Dendritic cell treated with granulocyte-macrophage colony-stimulating factor and Interleukin-4, amounts not matched to agents 40 ng/mL and 50 ng/mL, for 4 days (primary cell): ENCODE measurements at regions not wholly inside any gene's neighbourhood (a gene's known extent, or its start where the extent isn't known, plus 50 kb on each side); places are given as distances from the start of the nearest gene placed in this dataset.

ENCODE experiments used
- H3K27ac Mint-ChIP-seq: one replicate; pipeline ENCODE4 v1.8.0; 2022; ENCODE audit warnings: mild to moderate bottlenecking, mixed read lengths
- H3K27me3 Mint-ChIP-seq: one replicate; pipeline ENCODE4 v1.8.0; 2022; ENCODE audit warnings: mild to moderate bottlenecking, mixed read lengths
- H3K36me3 Mint-ChIP-seq: one replicate; pipeline ENCODE4 v1.8.0; 2022; ENCODE audit warnings: low read depth, mixed read lengths
- H3K4me1 Mint-ChIP-seq: one replicate; pipeline ENCODE4 v1.8.0; 2022; ENCODE audit warnings: low read depth, mixed read lengths
- H3K4me3 Mint-ChIP-seq: one replicate; pipeline ENCODE4 v1.8.0; 2022; ENCODE audit warnings: mild to moderate bottlenecking, moderate library complexity, mixed read lengths
- H3K9me3 Mint-ChIP-seq: one replicate; pipeline ENCODE4 v1.8.0; 2022; ENCODE audit warnings: mixed read lengths
- intact Hi-C: fragments of 100-400 bp; cut with micrococcal nuclease; formaldehyde crosslinking; loops from one replicate; pipeline ENCODE4 v1.15.0; 2022

- no peak overlapping the region for H3K27ac Mint-ChIP-seq
- intact Hi-C loops, result no loop called here
- H3K4me1 Mint-ChIP-seq, result no peaks in the 10 kb centered on the region
- no peak overlapping the region for H3K4me3 Mint-ChIP-seq
- peaks cover 6% of the 10 kb centered on the region for H3K9me3 Mint-ChIP-seq
- H3K27me3 Mint-ChIP-seq, result no peaks in the 10 kb centered on the region
- no peaks in the 10 kb centered on the region for H3K36me3 Mint-ChIP-seq
Measured at GRCh38 chr13:62092536-62092935, 676.9 kb upstream of the PCDH20 start.

DNA sequence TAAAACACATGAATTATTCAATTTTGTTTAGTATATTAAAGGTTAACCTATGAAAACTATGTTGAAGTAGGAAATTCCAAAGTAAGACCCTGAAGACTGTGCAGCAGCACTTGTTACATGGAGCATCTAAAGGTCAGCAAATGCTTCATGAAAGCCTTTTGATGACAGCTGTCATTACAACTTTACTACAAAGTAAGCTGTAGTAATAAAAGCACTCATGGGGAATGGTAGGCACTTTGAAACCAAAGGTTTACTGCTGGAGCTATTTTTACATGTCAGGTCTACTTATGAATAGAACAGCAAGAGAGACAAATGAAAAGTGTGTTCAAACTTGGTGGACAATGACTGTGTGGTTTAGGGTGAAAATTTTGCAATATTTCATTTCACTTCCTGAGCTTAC lies 672.5 kb upstream of the PCDH20 start:
- no peaks in the 10 kb centered on the region for H3K4me1 Mint-ChIP-seq
- intact Hi-C loops, result no loop called here
- H3K27ac Mint-ChIP-seq, result no peak overlapping the region
- no peak overlapping the region for H3K4me3 Mint-ChIP-seq
- no peaks in the 10 kb centered on the region for H3K9me3 Mint-ChIP-seq
- no peaks in the 10 kb centered on the region for H3K36me3 Mint-ChIP-seq
- no peaks in the 10 kb centered on the region for H3K27me3 Mint-ChIP-seq

GRCh38 chr13:62087124-62087523 lies 671.5 kb upstream of the PCDH20 start:
- Mint-ChIP-seq H3K9me3 (no peaks in the 10 kb centered on the region), H3K27ac (no peak overlapping the region), H3K36me3 (no peaks in the 10 kb centered on the region), H3K4me3 (no peak overlapping the region), H3K4me1 (no peaks in the 10 kb centered on the region), H3K27me3 (no peaks in the 10 kb centered on the region)
- intact Hi-C loops, result no loop called here

GRCh38 chr13:62085337-62086229 lies 669.9 kb upstream of the PCDH20 start:
- Mint-ChIP-seq H3K4me1 (no peaks in the 10 kb centered on the region), H3K9me3 (no peaks in the 10 kb centered on the region), H3K27me3 (no peaks in the 10 kb centered on the region), H3K27ac (no peak overlapping the region), H3K4me3 (no peak overlapping the region), H3K36me3 (no peaks in the 10 kb centered on the region)
- intact Hi-C loops, result no loop called here

DNA sequence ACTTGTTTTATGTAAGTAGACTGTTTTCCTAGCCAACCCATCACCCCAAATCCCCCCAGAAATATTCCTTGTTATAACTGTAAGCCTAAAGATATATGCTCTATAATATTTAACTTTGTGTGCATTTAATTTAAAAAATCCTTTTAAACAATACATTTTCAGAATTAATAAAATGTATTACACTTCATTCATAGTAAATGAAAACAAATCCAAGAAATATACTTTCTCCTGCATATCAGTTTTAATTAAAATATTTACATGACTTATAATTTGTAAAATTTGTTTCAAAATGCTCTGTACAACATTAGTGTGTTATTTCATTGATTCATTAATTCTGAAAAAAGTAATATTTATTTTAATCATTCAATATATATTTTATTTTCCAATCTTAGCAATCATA lies 669.1 kb upstream of the PCDH20 start:
- H3K27ac Mint-ChIP-seq, result no peak overlapping the region
- no peaks in the 10 kb centered on the region for H3K4me1 Mint-ChIP-seq
- H3K4me3 Mint-ChIP-seq, result no peak overlapping the region
- H3K9me3 Mint-ChIP-seq, result no peaks in the 10 kb centered on the region
- intact Hi-C loops, result no loop called here
- H3K27me3 Mint-ChIP-seq, result no peaks in the 10 kb centered on the region
- no peaks in the 10 kb centered on the region for H3K36me3 Mint-ChIP-seq

DNA sequence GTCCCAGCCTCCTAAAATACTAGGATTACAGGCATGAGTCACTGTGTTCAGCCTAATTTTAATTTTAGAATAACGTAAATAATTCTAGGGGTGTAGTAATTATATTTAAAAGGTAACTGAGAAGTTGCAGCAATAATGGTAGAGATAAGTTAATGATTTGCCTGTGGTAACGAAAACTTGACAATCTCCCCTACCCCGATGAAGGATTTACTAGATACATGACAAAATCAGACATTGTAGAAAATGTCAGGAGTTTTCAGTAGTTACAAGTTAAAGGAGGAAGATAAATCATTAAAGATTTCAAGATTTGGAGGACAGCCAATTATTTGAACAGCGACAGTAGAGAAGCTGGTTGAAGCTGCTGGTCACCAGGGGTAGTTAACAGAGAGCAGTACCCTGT lies 652.2 kb upstream of the PCDH20 start:
- intact Hi-C loops, result no loop called here
- no peaks in the 10 kb centered on the region for H3K36me3 Mint-ChIP-seq
- H3K4me3 Mint-ChIP-seq, result no peak overlapping the region

GRCh38 chr13:62065016-62065415 lies 649.4 kb upstream of the PCDH20 start:
- H3K36me3 Mint-ChIP-seq, result no peaks in the 10 kb centered on the region
- peaks cover 20% of the 10 kb centered on the region for H3K9me3 Mint-ChIP-seq
- no peak overlapping the region for H3K27ac Mint-ChIP-seq
- H3K27me3 Mint-ChIP-seq, result no peaks in the 10 kb centered on the region
- no peaks in the 10 kb centered on the region for H3K4me1 Mint-ChIP-seq
- intact Hi-C loops, result no loop called here
- no peak overlapping the region for H3K4me3 Mint-ChIP-seq

More for the DNA sequence above, 652.2 kb upstream of the PCDH20 start:
- H3K9me3 Mint-ChIP-seq, result peaks cover 20% of the 10 kb centered on the region
- H3K4me1 Mint-ChIP-seq, result no peaks in the 10 kb centered on the region
- H3K27ac Mint-ChIP-seq, result no peak overlapping the region
- H3K27me3 Mint-ChIP-seq, result no peaks in the 10 kb centered on the region

- intact Hi-C loops, result no loop called here
- H3K36me3 Mint-ChIP-seq, result no peaks in the 10 kb centered on the region
- H3K27ac Mint-ChIP-seq, result no peak overlapping the region
- no peaks in the 10 kb centered on the region for H3K27me3 Mint-ChIP-seq
- H3K4me3 Mint-ChIP-seq, result no peak overlapping the region
- no peaks in the 10 kb centered on the region for H3K4me1 Mint-ChIP-seq
- peaks cover 11% of the 10 kb centered on the region for H3K9me3 Mint-ChIP-seq
Measured at GRCh38 chr13:62061751-62062150, 646.1 kb upstream of the PCDH20 start.

DNA sequence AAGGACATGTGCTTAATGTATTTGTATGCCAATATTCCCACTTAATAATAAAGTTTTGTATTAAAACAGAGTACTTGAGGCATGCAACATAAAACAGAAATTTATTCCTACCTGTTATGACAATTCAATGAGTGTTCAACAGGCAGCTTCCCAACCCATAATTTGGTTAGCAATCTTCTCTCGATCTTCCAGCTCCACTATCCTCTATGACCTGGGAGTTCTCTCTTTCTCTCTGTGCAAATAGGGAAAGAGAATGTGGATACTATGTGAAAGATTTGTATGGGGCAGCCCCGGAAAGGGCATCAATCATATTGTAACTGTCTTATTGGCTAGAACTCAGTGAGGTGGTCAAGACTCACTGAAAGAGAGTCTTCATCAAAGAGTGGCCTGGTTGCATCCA lies 644.9 kb upstream of the PCDH20 start:
- no peaks in the 10 kb centered on the region for H3K27me3 Mint-ChIP-seq
- intact Hi-C loops, result no loop called here
- no peak overlapping the region for H3K27ac Mint-ChIP-seq
- H3K4me1 Mint-ChIP-seq, result no peaks in the 10 kb centered on the region
- H3K9me3 Mint-ChIP-seq, result peaks cover 11% of the 10 kb centered on the region
- no peaks in the 10 kb centered on the region for H3K36me3 Mint-ChIP-seq
- no peak overlapping the region for H3K4me3 Mint-ChIP-seq

GRCh38 chr13:62057286-62057685 lies 641.6 kb upstream of the PCDH20 start:
- Mint-ChIP-seq H3K4me1 (no peaks in the 10 kb centered on the region), H3K27me3 (no peaks in the 10 kb centered on the region), H3K36me3 (no peaks in the 10 kb centered on the region), H3K4me3 (no peak overlapping the region), H3K9me3 (peaks cover 6% of the 10 kb centered on the region), H3K27ac (no peak overlapping the region)
- intact Hi-C loops, result no loop called here

DNA sequence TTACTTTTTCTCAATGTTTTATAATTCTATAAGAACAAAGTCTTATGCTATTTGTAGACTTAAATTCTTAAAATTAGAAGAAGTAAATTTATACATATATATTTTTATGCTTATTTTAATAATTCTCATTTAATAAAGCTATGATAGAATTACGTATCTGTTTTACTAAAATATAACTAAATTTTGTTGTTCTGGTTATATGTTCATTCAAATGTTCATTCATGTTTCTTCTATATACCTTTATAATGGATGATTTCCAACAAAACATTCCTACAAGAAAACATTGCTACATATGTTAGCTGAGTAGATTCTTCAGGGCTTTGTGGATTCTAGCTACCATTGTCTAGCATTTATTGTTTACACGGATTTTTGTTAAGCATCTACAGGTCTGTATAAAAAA lies 634.3 kb upstream of the PCDH20 start:
- Mint-ChIP-seq H3K4me3 (no peak overlapping the region), H3K4me1 (no peaks in the 10 kb centered on the region), H3K27ac (no peak overlapping the region), H3K9me3 (peaks cover 47% of the 10 kb centered on the region), H3K27me3 (no peaks in the 10 kb centered on the region), H3K36me3 (no peaks in the 10 kb centered on the region)
- intact Hi-C loops, result no loop called here

DNA sequence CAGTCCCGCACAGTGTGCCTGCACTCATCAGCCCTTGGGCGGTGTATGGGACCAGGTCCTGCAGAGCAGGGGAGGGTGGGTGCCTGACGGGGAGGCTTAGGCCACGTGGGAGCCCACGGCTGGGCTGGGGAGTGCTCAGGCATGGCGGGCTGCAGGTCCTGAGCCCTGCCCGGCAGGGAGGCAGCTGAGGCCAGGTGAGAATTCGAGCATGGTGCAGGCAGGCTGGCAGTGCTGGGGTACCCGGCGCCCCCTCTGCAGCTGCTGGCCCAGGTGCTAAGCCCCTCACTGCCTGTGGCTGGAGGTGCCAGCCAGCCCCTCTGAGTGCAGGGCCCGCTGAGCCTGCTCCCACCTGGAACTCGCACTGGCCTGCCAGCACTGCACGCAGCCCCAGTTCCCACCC lies 630.9 kb upstream of the PCDH20 start:
- Mint-ChIP-seq H3K9me3 (peaks cover 44% of the 10 kb centered on the region), H3K4me1 (no peaks in the 10 kb centered on the region), H3K36me3 (no peaks in the 10 kb centered on the region), H3K27ac (no peak overlapping the region), H3K4me3 (no peak overlapping the region), H3K27me3 (no peaks in the 10 kb centered on the region)
- intact Hi-C loops, result no loop called here

DNA sequence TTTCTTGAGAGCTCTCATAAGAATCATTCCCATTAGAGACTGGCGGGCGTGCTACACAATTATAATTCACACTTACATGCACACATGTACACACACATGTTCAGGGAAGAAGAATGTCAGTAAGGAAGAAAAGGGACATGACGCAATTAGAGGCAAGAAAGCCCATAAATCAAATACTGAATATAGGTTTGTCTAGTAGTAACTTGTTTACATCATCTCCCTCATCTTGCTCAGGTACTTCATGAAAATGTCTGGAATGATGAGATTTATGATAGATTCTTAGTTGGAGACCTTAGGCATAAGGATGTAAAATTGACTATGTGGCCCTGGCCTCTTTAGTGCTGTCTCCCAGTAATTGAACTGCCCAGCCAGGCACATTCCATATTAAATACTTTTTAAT lies 628.0 kb upstream of the PCDH20 start:
- H3K27ac Mint-ChIP-seq, result no peak overlapping the region
- H3K4me3 Mint-ChIP-seq, result no peak overlapping the region
- H3K9me3 Mint-ChIP-seq, result peaks cover 39% of the 10 kb centered on the region
- H3K36me3 Mint-ChIP-seq, result no peaks in the 10 kb centered on the region
- H3K4me1 Mint-ChIP-seq, result no peaks in the 10 kb centered on the region
- H3K27me3 Mint-ChIP-seq, result no peaks in the 10 kb centered on the region
- intact Hi-C loops, result no loop called here

DNA sequence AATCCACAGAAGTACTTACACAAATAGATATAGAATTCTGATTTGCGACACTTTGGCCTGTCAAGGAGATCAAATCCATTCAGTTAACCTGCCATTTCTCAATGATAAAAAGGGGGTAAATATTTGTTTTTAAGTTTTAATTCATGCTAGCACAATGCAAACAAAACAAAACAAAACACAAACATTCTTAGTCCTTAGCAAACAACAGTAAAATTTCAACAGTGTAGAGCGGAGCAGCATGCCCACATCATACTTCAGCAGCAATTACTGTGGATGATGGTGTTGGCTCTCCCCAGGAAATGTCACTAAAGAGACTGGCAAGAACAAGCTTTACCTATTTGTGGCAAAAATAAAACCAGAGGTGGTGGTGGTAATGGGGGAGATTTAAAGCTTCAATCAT lies 625.2 kb upstream of the PCDH20 start:
- intact Hi-C loops, result no loop called here
- no peak overlapping the region for H3K27ac Mint-ChIP-seq
- no peak overlapping the region for H3K4me3 Mint-ChIP-seq
- peaks cover 28% of the 10 kb centered on the region for H3K9me3 Mint-ChIP-seq
- no peaks in the 10 kb centered on the region for H3K4me1 Mint-ChIP-seq
- no peaks in the 10 kb centered on the region for H3K27me3 Mint-ChIP-seq
- no peaks in the 10 kb centered on the region for H3K36me3 Mint-ChIP-seq

GRCh38 chr13:62040078-62040477 lies 624.4 kb upstream of the PCDH20 start:
- Mint-ChIP-seq H3K36me3 (no peaks in the 10 kb centered on the region), H3K27ac (no peak overlapping the region), H3K9me3 (peaks cover 21% of the 10 kb centered on the region), H3K4me1 (no peaks in the 10 kb centered on the region), H3K4me3 (no peak overlapping the region), H3K27me3 (no peaks in the 10 kb centered on the region)
- intact Hi-C loops, result no loop called here
